B cell (primary cell): ENCODE measurements at regions not wholly inside any gene's neighbourhood (a gene's known extent, or its start where the extent isn't known, plus 50 kb on each side); places are given as distances from the start of the nearest gene placed in this dataset.

Source experiments
- ATAC-seq: fragments of 200-7000 bp; cut with Tn5 transposase; one replicate; pipeline ENCODE4 v1.10.0; 2021; ENCODE audit warnings: low read depth, mild to moderate bottlenecking, moderate number of reproducible peaks, moderate library complexity
- CTCF ChIA-PET: fragments of 350-600 bp; sonication (Branson Sonifier 250); formaldehyde crosslinking; loops from one replicate; lab custom pipeline; 2021; ENCODE audit warnings: antibody characterized with exemption, inconsistent platforms; lab: Charles Lee
- POLR2A ChIA-PET: fragments of 350-600 bp; sonication (Branson Sonifier 250); formaldehyde crosslinking; loops from one replicate; lab custom pipeline; 2021; ENCODE audit warnings: antibody characterized with exemption; lab: Charles Lee
- DNase-seq: peaks from one replicate; pipeline ENCODE4 v3.0.0; 2013
- H2AFZ ChIP-seq: 2 replicates; pipeline ENCODE4 v1.6.1; 2012; ENCODE audit warnings: mild to moderate bottlenecking, low read depth, low read length; ENCODE audit not compliant: insufficient read depth, poor library complexity, severe bottlenecking
- H3K27ac ChIP-seq, 2 donors: 1 replicate in 1 of 2; 2 replicates in 1 of 2; pipeline ENCODE4 v1.5.1; 2012 to 2013; ENCODE audit warnings: low read length in 2 of 2, mild to moderate bottlenecking in 2 of 2, moderate library complexity in 1 of 2
- H3K27me3 ChIP-seq, 4 experiments: fragments of 200-600 bp in 1 of 4; sonication (generic) in 1 of 4; replicated peaks in 1 of 4; 1 replicate in 2 of 4; 2 replicates in 2 of 4; pipeline versions ENCODE4 v1.6.1 to v1.7.0; 2013 to 2016; ENCODE audit warnings: low read length in 3 of 4, mild to moderate bottlenecking in 2 of 4, mixed read lengths in 1 of 4, moderate library complexity in 1 of 4; ENCODE audit not compliant: insufficient read depth in 4 of 4, control insufficient read depth in 3 of 4; ENCODE audit errors: control extremely low read depth in 1 of 4
- H3K36me3 ChIP-seq, 2 experiments: replicated peaks in 1 of 2; 1 replicate in 1 of 2; 2 replicates in 1 of 2; pipeline versions ENCODE4 v1.6.1 to v1.7.1; 2013; ENCODE audit warnings: low read length in 1 of 2; ENCODE audit not compliant: insufficient read depth in 2 of 2, control insufficient read depth in 1 of 2; ENCODE audit errors: control extremely low read depth in 1 of 2, extremely low read depth in 1 of 2
- H3K4me1 ChIP-seq, 2 donors: fragments of 200-600 bp in 1 of 2; sonication (generic) in 1 of 2; 1 replicate in 1 of 2; 2 replicates in 1 of 2; pipeline versions ENCODE4 v1.5.1 to v1.6.1; 2013 to 2017; ENCODE audit warnings: low read length in 2 of 2; ENCODE audit not compliant: control insufficient read depth in 2 of 2, insufficient read depth in 2 of 2
- H3K4me2 ChIP-seq: replicated peaks from 2 replicates; pipeline ENCODE3; 2012; ENCODE audit warnings: mild to moderate bottlenecking, low read depth, low read length; ENCODE audit not compliant: poor library complexity, severe bottlenecking
- H3K4me3 ChIP-seq, 5 experiments: fragments of 200-600 bp in 1 of 5; sonication (generic) in 1 of 5; 1 replicate in 3 of 5; 2 replicates in 2 of 5; pipeline versions ENCODE4 v1.5.1 to v1.7.0; 2011 to 2016; ENCODE audit warnings: low read length in 4 of 5, mild to moderate bottlenecking in 4 of 5, low read depth in 2 of 5, control low read depth in 1 of 5, moderate library complexity in 1 of 5; ENCODE audit not compliant: insufficient read depth in 1 of 5; ENCODE audit errors: control extremely low read depth in 1 of 5, extremely low read depth in 1 of 5
- H3K79me2 ChIP-seq: fragments of 200-600 bp; sonication (generic); one replicate; pipeline ENCODE4 v1.6.0; 2016; ENCODE audit warnings: low read length; ENCODE audit not compliant: control insufficient read depth, insufficient read depth
- H3K9ac ChIP-seq: fragments of 200-600 bp; sonication (generic); 2 replicates; pipeline ENCODE4 v1.6.1; 2017; ENCODE audit warnings: mild to moderate bottlenecking, low read length, moderate library complexity
- H3K9me3 ChIP-seq, 3 donors: one replicate each; pipeline versions ENCODE4 v1.6.1 to v1.7.1; 2013; ENCODE audit warnings: low read length in 2 of 3; ENCODE audit not compliant: control insufficient read depth in 2 of 3, insufficient read depth in 1 of 3; ENCODE audit errors: control extremely low read depth in 1 of 3
- H4K20me1 ChIP-seq: 2 replicates; pipeline ENCODE4 v1.6.0; 2012; ENCODE audit warnings: mild to moderate bottlenecking, low read length; ENCODE audit not compliant: insufficient read depth, control insufficient read depth, poor library complexity, severe bottlenecking
- H3K27ac Mint-ChIP-seq: one replicate; pipeline ENCODE4 v1.8.0; 2021; ENCODE audit warnings: mixed read lengths
- H3K27me3 Mint-ChIP-seq: one replicate; pipeline ENCODE4 v1.8.0; 2021; ENCODE audit warnings: mixed read lengths
- H3K4me1 Mint-ChIP-seq: one replicate; pipeline ENCODE4 v1.8.0; 2021; ENCODE audit warnings: mixed read lengths
- H3K4me3 Mint-ChIP-seq: one replicate; pipeline ENCODE4 v1.8.0; 2021; ENCODE audit warnings: mixed read lengths
- H3K9me3 Mint-ChIP-seq: one replicate; pipeline ENCODE4 v1.8.0; 2022; ENCODE audit warnings: mixed read lengths; ENCODE audit not compliant: insufficient read depth
- CTCF ChIP-seq: fragments of 200-600 bp; IDR thresholded peaks from one replicate; pipeline ENCODE4 v1.8.0; 2022; ENCODE audit warnings: antibody characterized with exemption, mild to moderate bottlenecking
- EZH2 ChIP-seq: IDR thresholded peaks from 2 replicates; pipeline ENCODE4 v1.6.1; 2012; ENCODE audit warnings: borderline replicate concordance, low read depth, mild to moderate bottlenecking, moderate library complexity, low read length; ENCODE audit not compliant: insufficient read depth, poor library complexity, severe bottlenecking
- WGBS: methylation state at CpG from one replicate; pipeline ENCODE4 v1.1.5; 2013; ENCODE audit warnings: missing lambda C conversion rate; ENCODE audit not compliant: insufficient coverage; 5-methylcytosine and 5-hydroxymethylcytosine counted together
- intact Hi-C: fragments of 100-400 bp; cut with micrococcal nuclease; formaldehyde crosslinking; loops from one replicate; pipeline ENCODE4 v1.10.0; 2022

DNA sequence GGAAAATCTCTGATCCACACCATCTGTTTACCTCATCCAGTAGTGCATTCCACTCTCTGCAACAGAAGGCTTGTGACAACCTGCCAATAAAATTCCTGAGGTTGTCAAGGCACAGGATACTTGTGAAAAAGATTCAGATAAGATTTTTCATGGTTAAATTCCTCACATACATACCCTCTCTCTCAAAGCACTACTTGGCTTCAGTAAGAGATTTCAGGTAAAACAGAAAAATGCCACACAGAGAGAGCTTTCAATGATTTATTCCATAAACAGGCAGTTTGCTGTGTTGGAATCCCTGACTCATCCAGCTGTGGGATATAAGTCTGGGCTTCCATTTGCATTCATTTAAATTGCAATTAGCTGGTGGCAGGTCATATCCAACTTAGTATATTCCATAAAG is 99.7 kb upstream of the CAV2 start:
- no peak for DNase-seq
- intact Hi-C loops = no loop called here
- Histone ChIP-seq H3K4me3 (no peak overlapping the region), H3K27me3 (peaks cover 0 to 6% (median 0%) of the 10 kb centered on the region in 4 experiments), H4K20me1 (no peaks in the 10 kb centered on the region), H2AFZ (no peak overlapping the region), H3K79me2 (no peaks in the 10 kb centered on the region), H3K27ac (no peak overlapping the region), H3K4me1 (no peaks in the 10 kb centered on the region), H3K9ac (no peak overlapping the region), H3K36me3 (no peaks in the 10 kb centered on the region), H3K4me2 (no peak overlapping the region), H3K9me3 (peaks cover 0 to 5% (median 0%) of the 10 kb centered on the region in 3 donors)
- Mint-ChIP-seq H3K4me1 (no peaks in the 10 kb centered on the region), H3K27ac (no peak overlapping the region), H3K4me3 (no peak overlapping the region), H3K9me3 (no peaks in the 10 kb centered on the region), H3K27me3 (peaks cover 24% of the 10 kb centered on the region)
- ATAC-seq = no peak
- ChIA-PET POLR2A (no interaction called here), CTCF (no interaction called here)
- no peak for TF ChIP-seq EZH2
- TF ChIP-seq CTCF = no peak

DNA sequence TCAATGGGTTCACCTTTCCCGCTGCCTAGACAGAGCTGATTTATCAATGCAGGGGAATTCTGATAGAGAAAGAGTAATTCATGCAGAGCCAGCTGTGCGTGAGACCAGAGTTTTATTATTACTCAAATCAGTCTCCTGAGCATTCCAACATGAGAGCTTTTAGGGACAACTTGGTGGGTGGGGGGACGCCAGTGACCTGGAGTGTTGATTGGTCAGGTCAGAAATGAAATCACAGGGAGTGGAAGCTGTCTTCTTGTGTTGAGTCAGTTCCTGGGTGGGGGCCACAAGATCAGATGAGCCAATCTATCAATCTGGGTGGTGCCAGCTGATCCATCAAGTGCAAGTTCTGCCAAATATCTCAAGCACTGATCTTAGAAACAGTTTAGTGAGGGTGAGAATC is 99.0 kb upstream of the CAV2 start:
- intact Hi-C loops = no loop called here
- peaks cover 24% of the 10 kb centered on the region for H3K27me3 Mint-ChIP-seq
- ChIA-PET POLR2A (no interaction called here), CTCF (no interaction called here)
- DNase-seq (no peak), ATAC-seq (no peak)
- no peaks in the 10 kb centered on the region for H3K79me2 ChIP-seq
- no peaks in the 10 kb centered on the region for H4K20me1 ChIP-seq
- H3K4me1 ChIP-seq = no peaks in the 10 kb centered on the region
- no peak overlapping the region for H3K4me3 Mint-ChIP-seq
- H3K4me2 ChIP-seq = no peak overlapping the region
- H3K4me1 Mint-ChIP-seq = no peaks in the 10 kb centered on the region
- peaks cover 0 to 6% (median 0%) of the 10 kb centered on the region in 4 experiments for H3K27me3 ChIP-seq
- peaks cover 0 to 5% (median 0%) of the 10 kb centered on the region in 3 donors for H3K9me3 ChIP-seq
- 60% methylated on average over 1 of the region's 3 CpGs for WGBS
- no peak overlapping the region for H3K4me3 ChIP-seq
- no peak overlapping the region for H3K9ac ChIP-seq
- H3K27ac ChIP-seq = no peak overlapping the region
- no peaks in the 10 kb centered on the region for H3K9me3 Mint-ChIP-seq
- no peak overlapping the region for H3K27ac Mint-ChIP-seq
- H3K36me3 ChIP-seq = no peaks in the 10 kb centered on the region
- no peak overlapping the region for H2AFZ ChIP-seq
- TF ChIP-seq CTCF = no peak
- TF ChIP-seq EZH2 = no peak
